HS-5 (cell line): ENCODE measurements at regions not wholly inside any gene's neighbourhood (a gene's known extent, or its start where the extent isn't known, plus 50 kb on each side); places are given as distances from the start of the nearest gene placed in this dataset.
"Not testable (repeated sequence)": the region's sequence is repeated elsewhere in the genome, so short reads cannot be mapped to it uniquely, and the experiment has no call there.

Experiments
- DNase-seq: peaks from one replicate; pipeline ENCODE4 v3.0.0-alpha.2; 2012; ENCODE audit warnings: low read depth

GRCh38 chr3:105119801-105120340 lies 246.8 kb upstream of the ALCAM start:
- DNase-seq = peak; percentile 8

GRCh38 chr3:105130911-105131310 lies 235.8 kb upstream of the ALCAM start:
- no peak for DNase-seq

GRCh38 chr3:105137911-105138310 lies 228.8 kb upstream of the ALCAM start:
- no peak for DNase-seq

GRCh38 chr3:105139881-105140560 lies 226.7 kb upstream of the ALCAM start:
- DNase-seq = no peak

- no peak for DNase-seq
These were observed 225.8 kb upstream of the ALCAM start for GRCh38 chr3:105140899-105141367.

- no peak for DNase-seq
These were observed 221.9 kb upstream of the ALCAM start for GRCh38 chr3:105144837-105145236.

GRCh38 chr3:105145511-105145910 lies 221.2 kb upstream of the ALCAM start:
- no peak for DNase-seq

GRCh38 chr3:105149197-105149596 lies 217.5 kb upstream of the ALCAM start:
- DNase-seq = not testable (repeated sequence)

GRCh38 chr3:105152987-105153386 lies 213.7 kb upstream of the ALCAM start:
- DNase-seq = no peak

GRCh38 chr3:105154692-105155091 lies 212.0 kb upstream of the ALCAM start:
- no peak for DNase-seq

GRCh38 chr3:105157067-105157765 lies 209.5 kb upstream of the ALCAM start:
- DNase-seq = no peak

- DNase-seq = no peak
These were observed 209.0 kb upstream of the ALCAM start for GRCh38 chr3:105157766-105158085.

GRCh38 chr3:105158286-105158685 lies 208.4 kb upstream of the ALCAM start:
- no peak for DNase-seq

- DNase-seq = no peak
These were observed 204.3 kb upstream of the ALCAM start for GRCh38 chr3:105162448-105162847.

GRCh38 chr3:105166893-105167292 lies 199.8 kb upstream of the ALCAM start:
- no peak for DNase-seq

GRCh38 chr3:105170423-105170822 lies 196.3 kb upstream of the ALCAM start:
- no peak for DNase-seq

- DNase-seq = no peak
These were observed 192.6 kb upstream of the ALCAM start for GRCh38 chr3:105174017-105174615.

GRCh38 chr3:105177576-105177975 lies 189.1 kb upstream of the ALCAM start:
- DNase-seq = no peak

- DNase-seq = no peak
These were observed 179.4 kb upstream of the ALCAM start for GRCh38 chr3:105187344-105187743.

GRCh38 chr3:105195260-105195659 lies 171.4 kb upstream of the ALCAM start:
- DNase-seq = no peak

- DNase-seq = no peak
These were observed 168.8 kb upstream of the ALCAM start for GRCh38 chr3:105197863-105198262.

GRCh38 chr3:105199217-105199616 lies 167.5 kb upstream of the ALCAM start:
- DNase-seq = no peak

- no peak for DNase-seq
These were observed 156.6 kb upstream of the ALCAM start for GRCh38 chr3:105210141-105210540.
